ENCODE measurements at regions not wholly inside any gene's neighbourhood (a gene's known extent, or its start where the extent isn't known, plus 50 kb on each side); places are given as distances from the start of the nearest gene placed in this dataset.
A peak's percentile ranks its signal among the peaks of the same experiment; 100 is the strongest.

DNA sequence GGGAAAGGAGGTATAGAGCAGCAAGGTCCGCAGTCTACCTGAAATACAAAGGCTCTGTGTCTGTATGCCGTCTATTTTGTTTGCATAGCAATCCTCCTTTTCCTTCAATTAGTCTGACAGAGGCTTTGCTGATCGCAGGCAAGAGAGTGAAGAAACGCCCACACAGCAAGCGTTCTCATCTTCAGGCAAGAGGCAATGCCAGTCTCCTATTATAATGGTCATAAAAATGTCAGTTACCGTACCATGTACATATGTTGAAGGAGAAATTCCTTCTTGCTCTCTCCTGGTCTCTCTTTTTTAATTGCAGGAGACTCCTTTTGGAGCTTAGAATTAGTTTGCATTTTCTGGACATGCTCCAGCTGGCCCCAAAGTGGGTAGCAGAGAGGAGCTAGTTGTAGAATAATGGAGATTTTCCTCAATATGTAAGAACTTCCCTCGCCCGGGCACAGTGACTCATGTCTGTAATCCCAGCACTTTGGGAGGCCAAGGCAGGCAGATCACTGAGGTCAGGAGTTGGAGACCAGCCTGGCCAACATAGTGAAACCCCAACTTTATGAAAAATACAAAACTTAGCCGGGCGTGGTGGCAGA is 139.5 kb downstream of the PFKFB3 start:
- no peak for DNase-seq

DNA sequence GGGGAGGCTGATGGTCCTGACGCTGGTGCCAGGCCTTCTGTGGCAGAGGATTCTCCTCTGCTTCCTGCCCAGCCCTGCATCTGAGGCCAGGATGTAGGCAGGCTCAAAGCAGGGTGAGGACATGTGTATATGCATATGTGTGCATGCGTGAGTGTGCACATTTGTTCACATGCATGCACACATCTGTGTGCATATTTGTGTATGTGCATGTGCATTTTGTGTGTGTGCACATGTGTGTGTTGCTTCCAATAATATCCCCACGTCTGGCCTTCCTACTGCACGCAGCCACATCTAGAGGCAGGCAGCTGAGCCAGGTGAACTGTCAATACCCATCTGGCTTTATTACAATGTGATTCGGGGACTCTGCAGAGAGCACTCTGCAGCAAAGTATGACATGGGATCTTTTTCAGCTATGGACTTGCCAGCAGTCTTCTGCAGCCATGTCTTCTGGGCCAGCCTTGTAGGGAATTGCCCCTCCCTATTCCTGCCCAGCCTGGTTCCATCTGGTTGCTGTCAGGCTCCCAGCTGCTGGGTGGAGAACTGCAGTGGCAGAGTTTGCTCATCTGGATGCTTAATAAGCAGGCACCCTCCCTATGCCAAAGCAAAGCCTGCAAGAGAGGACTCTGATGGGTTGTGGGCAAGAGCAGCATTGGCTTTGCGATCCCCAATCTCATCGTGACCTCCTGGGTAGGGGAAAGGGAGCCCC is 140.7 kb downstream of the PFKFB3 start:
- DNase-seq, result no peak

DNA sequence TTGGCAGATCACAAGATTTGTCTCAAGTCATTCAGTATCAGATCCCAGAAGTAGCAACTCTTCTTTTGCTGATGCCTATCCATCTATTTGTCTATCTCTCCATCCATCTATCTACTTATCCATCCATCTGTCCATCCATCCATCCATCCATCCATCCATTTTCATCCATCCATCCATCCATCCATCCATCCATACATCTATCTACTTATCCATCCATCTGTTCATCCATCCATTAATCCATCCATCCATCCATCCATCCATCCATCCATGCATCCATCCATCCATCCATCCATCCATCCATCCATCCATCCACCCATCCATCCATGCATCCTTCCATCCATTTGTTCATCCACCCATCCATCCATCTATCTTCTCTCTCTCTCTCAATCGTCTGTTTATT is 142.7 kb downstream of the PFKFB3 start:
- no peak for DNase-seq

GRCh38 chr10:6346631-6347030 is 143.9 kb downstream of the PFKFB3 start:
- no peak for DNase-seq

- DNase-seq, result peak in 6 of 56 donors; percentile 9 to 26 (median 16)
These were observed 144.7 kb downstream of the PFKFB3 start for GRCh38 chr10:6347391-6347951.

GRCh38 chr10:6348096-6348874 is 145.6 kb downstream of the PFKFB3 start:
- peak in 40 of 56 donors; percentile 6 to 75 (median 32) for DNase-seq

DNA sequence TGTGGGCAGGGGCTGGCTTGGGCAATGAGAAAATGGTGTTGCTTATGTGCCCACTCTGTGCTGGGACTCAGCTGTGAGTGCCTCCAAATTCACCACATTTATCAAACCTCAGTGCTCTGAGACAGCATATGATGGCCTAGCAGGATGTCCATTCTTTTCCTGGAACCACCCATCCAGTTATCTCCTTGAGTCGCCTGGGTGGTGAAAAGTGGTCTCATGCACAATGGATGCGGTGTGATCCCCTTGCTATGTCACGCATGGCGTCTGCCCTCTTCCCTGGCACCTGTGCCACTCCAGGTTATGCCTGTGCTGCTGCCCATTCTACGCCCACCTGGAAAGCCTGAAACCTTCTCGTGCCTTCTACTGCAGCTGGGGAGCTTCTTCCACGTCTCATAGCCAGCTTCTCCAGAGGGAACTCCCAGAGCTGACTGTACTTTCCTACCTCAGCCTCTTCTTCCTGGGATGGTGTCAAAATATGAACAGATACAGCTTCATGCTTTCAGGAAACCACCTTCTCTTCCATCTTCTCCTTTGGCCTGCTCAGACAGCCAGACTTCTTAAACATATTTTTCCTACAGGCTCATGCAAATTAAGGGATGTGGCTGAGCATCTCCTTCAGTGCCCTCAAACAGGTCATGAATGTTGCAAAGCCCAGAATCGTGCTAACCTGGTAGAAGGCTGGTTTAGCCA is 147.3 kb downstream of the PFKFB3 start:
- DNase-seq, result no peak

DNA sequence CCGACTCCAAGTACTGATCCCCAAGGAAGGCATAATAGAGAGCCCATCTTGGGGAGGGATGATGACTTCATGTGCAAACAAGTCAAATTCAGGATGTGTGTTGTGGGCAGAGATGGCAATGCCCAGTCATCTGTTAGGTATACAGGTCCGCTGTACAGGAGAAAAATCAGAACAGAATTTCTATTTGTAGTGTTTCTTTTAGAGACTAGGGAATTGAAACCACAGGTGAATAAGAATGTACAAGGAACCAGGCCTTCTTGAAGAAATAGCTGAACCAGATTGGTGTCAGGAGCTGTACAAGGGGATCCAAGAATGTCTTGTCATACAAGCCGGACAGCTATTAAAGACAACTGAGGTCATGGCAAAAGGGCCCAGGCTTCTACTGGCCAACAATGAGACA is 147.9 kb downstream of the PFKFB3 start:
- no peak for DNase-seq

DNA sequence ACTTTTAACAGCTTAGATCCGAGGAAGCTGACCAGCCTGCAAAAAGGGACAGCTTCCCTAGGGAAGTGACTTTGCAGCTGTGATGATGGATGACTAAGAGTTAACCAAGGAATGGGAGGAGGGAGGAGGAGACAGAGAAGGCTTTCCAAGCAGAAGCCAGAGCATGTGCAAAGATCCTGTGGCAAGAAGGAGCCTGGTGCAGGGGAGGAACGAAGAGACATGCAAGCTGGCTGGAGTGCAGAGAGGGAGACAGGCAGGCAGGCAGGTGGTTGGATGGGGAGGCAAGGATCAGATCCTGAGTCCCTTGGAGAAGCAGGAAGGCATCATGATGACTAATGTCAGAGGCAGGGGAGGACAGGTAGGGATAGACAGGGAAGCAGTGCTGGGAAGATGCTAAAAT is 148.8 kb downstream of the PFKFB3 start:
- DNase-seq, result no peak

GRCh38 chr10:6353526-6353925 is 150.8 kb downstream of the PFKFB3 start:
- DNase-seq, result no peak

DNA sequence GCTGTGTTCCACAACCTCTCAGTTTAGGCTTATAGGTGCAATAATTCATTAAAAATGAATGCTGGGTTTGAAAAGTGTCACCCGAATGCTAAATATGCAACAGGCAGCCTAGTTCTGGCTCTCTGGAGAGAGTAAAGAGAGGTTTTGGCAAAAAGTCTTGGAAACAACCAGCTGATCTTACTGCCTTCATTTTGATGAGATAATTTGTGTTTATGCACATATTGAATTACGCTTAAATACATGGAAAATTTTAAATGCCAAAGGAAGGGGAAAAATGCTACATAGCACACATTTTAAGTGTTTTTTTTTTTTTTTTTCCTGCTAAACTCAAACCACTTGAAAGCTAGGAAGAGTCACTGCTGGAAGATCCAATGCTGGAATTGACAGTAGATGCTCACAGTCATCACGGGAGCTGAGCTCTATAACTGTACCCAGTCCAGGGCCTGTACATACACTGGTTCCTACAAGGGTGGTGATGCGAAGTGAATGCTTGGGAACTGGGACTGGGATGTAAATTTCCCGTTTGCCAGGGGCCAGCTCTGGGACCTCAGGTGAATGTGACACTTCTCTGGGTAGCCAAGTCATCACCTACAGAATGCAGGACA is 151.5 kb downstream of the PFKFB3 start:
- DNase-seq, result no peak

- DNase-seq, result no peak
These were observed 153.6 kb downstream of the PFKFB3 start for GRCh38 chr10:6356280-6356793.

- no peak for DNase-seq
These were observed 159.1 kb downstream of the PFKFB3 start for GRCh38 chr10:6361869-6362268.

DNA sequence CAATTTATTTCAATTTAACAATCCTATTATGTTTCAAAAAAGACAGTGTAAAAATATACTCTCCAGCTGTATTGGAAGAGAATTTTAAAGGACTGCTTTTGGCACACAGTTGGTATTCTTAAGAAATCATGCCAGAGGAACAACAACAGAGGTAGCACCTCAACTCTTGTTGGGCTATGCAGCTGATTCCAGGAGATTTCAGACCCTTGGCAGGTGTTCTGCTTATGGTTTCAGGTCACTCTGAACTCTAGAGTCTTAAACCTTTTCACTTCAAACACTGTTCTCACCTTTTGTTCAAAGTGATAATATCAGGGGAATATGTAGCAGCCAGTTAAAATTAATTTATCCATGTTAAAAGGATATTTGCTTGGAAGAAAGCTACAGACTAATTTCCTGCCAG is 160.1 kb downstream of the PFKFB3 start:
- DNase-seq, result no peak

DNA sequence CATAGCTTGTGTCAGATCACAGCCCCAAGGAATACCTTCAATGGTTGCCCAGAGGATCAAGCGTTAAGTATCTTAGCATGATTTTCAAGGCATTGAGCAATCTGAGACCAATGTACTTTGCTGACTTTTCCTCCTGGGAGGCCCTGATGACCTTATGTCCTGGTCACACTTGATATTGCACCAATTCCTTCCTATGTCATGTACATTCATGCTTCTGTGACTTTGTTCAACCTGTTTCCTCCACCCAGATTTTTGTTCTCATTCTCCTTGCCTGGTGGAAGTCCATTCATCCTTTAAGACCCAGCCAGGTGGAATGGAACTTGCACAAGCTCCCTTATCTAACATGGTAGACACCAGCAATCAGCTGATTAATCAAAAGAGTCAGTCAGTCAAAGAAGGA is 160.8 kb downstream of the PFKFB3 start:
- DNase-seq, result no peak

DNA sequence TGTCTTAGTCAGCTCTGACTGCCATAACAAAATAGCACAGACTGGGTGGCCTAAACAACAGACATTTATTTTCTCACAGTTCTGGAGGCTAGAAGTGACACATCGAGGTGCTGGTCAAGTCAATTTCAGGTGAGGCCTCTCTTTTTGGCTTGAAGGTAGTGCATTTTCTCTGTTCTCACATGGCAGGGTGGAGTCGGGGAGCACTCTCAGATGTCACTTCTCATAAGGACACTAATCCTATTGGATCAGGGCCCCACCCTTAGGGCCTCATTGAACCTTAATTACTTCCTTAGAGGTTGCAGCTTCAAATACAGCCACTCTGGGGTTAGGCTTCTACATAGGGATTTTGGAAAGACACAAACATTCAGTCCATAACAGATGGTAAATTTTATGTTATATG is 161.6 kb downstream of the PFKFB3 start:
- no peak for DNase-seq

- no peak for DNase-seq
These were observed 162.2 kb downstream of the PFKFB3 start for GRCh38 chr10:6364893-6365292.

GRCh38 chr10:6365384-6365783 is 162.7 kb downstream of the PFKFB3 start:
- no peak for DNase-seq

All from nucleus accumbens (tissue), 56 donors.